Effector memory CD4-positive, alpha-beta T cell (primary cell): ENCODE measurements at regions not wholly inside any gene's neighbourhood (a gene's known extent, or its start where the extent isn't known, plus 50 kb on each side); places are given as distances from the start of the nearest gene placed in this dataset.

Source experiments
- DNase-seq, 3 donors: peaks; one replicate each; pipeline ENCODE4 v3.0.0-alpha.2; 2020
- H3K27ac ChIP-seq: 2 replicates; pipeline ENCODE4 v1.7.0; 2013; ENCODE audit warnings: mild to moderate bottlenecking, low read length, moderate library complexity; ENCODE audit not compliant: insufficient read depth, poor library complexity, severe bottlenecking
- H3K27me3 ChIP-seq: replicated peaks from 2 replicates; pipeline ENCODE4 v1.7.0; 2013; ENCODE audit warnings: mild to moderate bottlenecking, low read length; ENCODE audit not compliant: insufficient read depth, control insufficient read depth, poor library complexity, severe bottlenecking
- H3K36me3 ChIP-seq: 2 replicates; pipeline ENCODE4 v1.7.0; 2013; ENCODE audit warnings: mild to moderate bottlenecking, low read length, moderate library complexity; ENCODE audit not compliant: control insufficient read depth, insufficient read depth
- H3K4me1 ChIP-seq: 2 replicates; pipeline ENCODE4 v1.7.0; 2013; ENCODE audit warnings: low read length, mild to moderate bottlenecking; ENCODE audit not compliant: control insufficient read depth, insufficient read depth, poor library complexity, severe bottlenecking
- H3K4me3 ChIP-seq: 2 replicates; pipeline ENCODE4 v1.7.0; 2013; ENCODE audit warnings: low read length, low read depth, mild to moderate bottlenecking; ENCODE audit not compliant: insufficient read depth, poor library complexity, severe bottlenecking
- H3K9me3 ChIP-seq: 2 replicates; pipeline ENCODE4 v1.7.0; 2013; ENCODE audit warnings: mild to moderate bottlenecking, low read length, moderate library complexity; ENCODE audit not compliant: control insufficient read depth

DNA sequence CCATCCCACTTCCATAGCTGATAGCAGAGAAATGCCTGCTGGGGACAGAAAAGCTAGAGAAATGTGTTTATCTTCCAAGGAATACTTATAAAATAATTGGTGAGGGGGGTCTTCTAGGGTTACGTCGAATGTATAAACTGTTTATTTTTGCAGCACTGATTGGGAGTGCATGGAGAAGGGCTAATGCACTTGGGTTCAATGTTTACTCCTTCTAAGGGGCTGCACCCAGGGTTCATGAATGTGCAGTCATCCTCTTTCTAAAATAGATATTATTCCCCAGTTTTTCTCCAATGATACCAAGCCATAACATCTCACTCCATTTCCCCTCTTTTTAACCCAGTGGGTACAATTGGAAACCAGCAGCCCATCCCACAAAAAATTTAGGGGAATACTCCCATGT is 336.9 kb downstream of the ETS1 start:
- no peaks in the 10 kb centered on the region for H3K36me3 ChIP-seq
- no peak overlapping the region for H3K4me3 ChIP-seq
- H3K27ac ChIP-seq = no peak overlapping the region
- H3K27me3 ChIP-seq = no peaks in the 10 kb centered on the region
- H3K4me1 ChIP-seq = no peaks in the 10 kb centered on the region
- DNase-seq = no peak
- no peaks in the 10 kb centered on the region for H3K9me3 ChIP-seq

DNA sequence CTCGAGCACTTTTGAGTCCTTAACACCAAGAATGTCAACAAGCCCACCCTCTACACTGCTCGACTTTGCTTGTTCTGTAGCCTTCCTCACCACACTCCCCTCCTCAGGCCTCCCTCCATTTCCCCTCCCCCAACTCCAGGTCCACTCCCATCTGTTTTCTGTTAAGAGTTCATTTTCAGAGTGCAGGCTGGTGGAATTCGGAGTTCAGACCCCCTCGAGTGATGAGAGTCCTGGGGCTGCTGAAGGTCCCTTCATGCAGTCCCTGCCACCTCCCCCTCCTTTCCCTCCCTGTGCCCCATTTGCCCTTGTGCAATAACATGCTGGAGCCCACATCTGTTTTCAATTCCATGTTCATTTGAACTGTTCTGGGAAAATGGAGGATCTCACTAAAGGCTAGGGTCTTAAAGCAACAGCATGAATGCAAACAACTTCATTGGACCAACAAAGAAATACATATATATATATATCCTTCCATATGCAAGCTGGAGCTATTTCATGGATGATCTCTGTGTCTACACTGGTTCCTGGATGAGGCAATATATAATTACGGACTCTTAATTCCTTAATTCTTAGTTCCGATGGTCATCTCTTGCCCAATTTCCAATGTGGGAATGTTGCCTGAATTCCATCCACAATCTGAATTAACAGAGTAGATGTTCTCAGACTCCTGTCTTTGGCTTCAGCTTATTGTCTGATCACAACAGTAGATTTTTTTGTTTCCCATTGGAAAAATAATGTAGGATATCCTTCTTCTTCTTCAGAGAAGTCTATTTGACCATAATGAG is 340.4 kb downstream of the ETS1 start:
- DNase-seq = no peak
- Histone ChIP-seq H3K4me3 (no peak overlapping the region), H3K27ac (no peak overlapping the region)

DNA sequence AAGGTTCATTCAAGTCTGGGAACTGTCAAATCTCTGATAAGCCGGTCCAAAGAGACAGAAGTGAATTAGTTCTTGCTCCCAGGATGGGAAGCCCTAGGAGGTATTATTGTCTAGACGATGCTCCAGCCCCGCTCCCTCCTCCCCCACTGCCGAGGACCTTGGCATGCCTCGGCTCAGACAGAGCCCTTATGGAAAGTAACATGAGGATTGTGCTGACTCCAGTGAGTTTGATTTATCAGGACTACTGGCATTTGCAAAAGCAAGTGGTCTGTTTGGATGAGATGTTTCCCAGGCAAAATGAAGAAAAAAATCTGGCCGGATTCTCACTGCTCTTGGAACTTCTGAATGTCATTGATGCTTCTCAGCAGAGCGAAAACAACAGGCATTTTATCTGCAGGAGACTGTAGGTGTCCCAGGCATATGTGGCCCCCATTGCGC is 341.0 kb downstream of the ETS1 start:
- no peak for DNase-seq

More for the DNA sequence above, 340.4 kb downstream of the ETS1 start:
- Histone ChIP-seq H3K27me3 (no peaks in the 10 kb centered on the region), H3K9me3 (no peaks in the 10 kb centered on the region), H3K36me3 (no peaks in the 10 kb centered on the region), H3K4me1 (no peaks in the 10 kb centered on the region)

DNA sequence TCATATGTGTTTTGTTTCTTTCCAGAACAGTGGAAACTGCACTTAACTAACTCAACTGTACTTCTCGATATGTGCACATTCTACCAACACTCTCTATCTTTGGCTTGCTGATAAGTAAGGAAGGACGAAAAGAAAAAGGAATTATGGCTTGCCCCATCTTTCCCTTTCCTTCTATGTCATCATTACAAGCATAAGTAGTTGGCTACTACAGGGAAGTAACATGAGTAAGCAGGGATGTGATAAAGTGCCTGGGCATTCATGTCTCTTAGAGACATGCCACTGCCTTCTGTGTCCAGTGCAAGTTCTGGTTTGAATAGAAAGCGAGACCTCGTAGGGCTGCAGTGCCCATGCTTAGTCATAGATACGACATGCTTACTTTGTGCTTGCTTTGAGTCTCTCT is 342.5 kb downstream of the ETS1 start:
- H3K27ac ChIP-seq = no peak overlapping the region
- DNase-seq = no peak
- H3K9me3 ChIP-seq = no peaks in the 10 kb centered on the region
- H3K4me3 ChIP-seq = no peak overlapping the region
- H3K36me3 ChIP-seq = no peaks in the 10 kb centered on the region
- H3K4me1 ChIP-seq = no peaks in the 10 kb centered on the region
- H3K27me3 ChIP-seq = no peaks in the 10 kb centered on the region

More for the DNA sequence above, 341.0 kb downstream of the ETS1 start:
- H3K4me1 ChIP-seq = no peaks in the 10 kb centered on the region
- no peaks in the 10 kb centered on the region for H3K27me3 ChIP-seq
- H3K4me3 ChIP-seq = no peak overlapping the region
- no peaks in the 10 kb centered on the region for H3K9me3 ChIP-seq
- no peaks in the 10 kb centered on the region for H3K36me3 ChIP-seq
- no peak overlapping the region for H3K27ac ChIP-seq

DNA sequence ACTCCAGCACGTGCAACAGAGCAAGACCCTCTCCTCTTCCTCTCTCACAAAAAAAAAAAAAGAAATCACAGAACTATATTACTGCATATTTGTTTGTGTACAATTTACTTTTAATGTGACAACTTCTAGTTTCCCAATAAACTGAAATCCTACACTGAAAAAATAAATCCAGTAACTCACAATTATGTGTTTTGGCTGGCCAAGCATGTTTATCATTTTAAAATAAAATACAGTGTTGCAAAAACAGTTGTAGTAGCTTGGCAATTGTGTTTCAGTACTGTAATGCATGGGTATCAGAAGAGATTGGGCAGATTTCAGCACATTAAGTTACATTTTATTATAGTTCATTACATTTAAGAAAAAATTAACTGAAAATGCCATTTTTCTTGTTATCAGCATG is 344.9 kb downstream of the ETS1 start:
- Histone ChIP-seq H3K27me3 (no peaks in the 10 kb centered on the region), H3K36me3 (no peaks in the 10 kb centered on the region), H3K9me3 (no peaks in the 10 kb centered on the region), H3K4me3 (no peak overlapping the region), H3K27ac (no peak overlapping the region), H3K4me1 (no peaks in the 10 kb centered on the region)
- DNase-seq = no peak

DNA sequence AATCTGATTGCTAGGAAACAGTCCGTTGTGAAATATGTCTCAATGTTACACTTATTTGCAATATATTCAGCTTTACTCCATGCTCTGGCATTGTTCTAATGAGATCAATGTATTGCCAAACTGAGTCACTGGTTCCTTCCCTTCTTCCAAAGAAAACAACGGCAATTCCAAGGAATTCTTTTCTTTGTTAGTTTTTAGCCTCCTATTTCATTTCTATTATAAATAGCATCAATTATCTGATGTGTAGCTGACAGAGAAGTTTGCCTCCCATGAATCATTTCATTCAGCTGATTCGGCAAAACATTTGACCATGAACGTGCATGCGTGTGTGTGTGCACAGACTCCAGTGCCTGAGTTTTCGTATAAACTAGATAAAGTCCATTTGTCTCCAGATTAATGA is 346.8 kb downstream of the ETS1 start:
- no peak overlapping the region for H3K27ac ChIP-seq
- H3K36me3 ChIP-seq = no peaks in the 10 kb centered on the region
- DNase-seq = no peak
- no peak overlapping the region for H3K4me3 ChIP-seq
- no peaks in the 10 kb centered on the region for H3K4me1 ChIP-seq
- H3K9me3 ChIP-seq = no peaks in the 10 kb centered on the region
- no peaks in the 10 kb centered on the region for H3K27me3 ChIP-seq

DNA sequence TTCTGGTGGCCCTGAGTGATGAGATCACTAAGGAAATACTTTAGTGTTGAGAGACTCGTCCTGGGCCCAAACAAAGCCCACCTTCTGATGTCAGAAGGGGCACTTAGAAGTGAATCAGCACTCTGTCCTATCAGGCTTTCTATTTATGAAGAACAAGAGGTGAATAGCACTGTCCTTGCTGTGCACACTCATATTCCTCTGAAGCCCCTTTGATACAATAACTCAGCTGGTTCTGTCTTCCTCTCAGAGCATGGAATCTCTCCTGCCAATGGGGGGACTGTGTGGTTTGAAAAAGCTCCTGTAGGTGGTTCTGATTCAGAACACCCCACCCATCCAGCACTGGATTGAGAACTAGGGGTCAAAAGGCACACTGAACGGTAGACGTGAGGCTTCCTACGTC is 348.1 kb downstream of the ETS1 start:
- H3K4me3 ChIP-seq = no peak overlapping the region
- no peak overlapping the region for H3K27ac ChIP-seq
- no peaks in the 10 kb centered on the region for H3K36me3 ChIP-seq
- H3K27me3 ChIP-seq = no peaks in the 10 kb centered on the region
- no peaks in the 10 kb centered on the region for H3K4me1 ChIP-seq
- H3K9me3 ChIP-seq = no peaks in the 10 kb centered on the region
- no peak for DNase-seq

DNA sequence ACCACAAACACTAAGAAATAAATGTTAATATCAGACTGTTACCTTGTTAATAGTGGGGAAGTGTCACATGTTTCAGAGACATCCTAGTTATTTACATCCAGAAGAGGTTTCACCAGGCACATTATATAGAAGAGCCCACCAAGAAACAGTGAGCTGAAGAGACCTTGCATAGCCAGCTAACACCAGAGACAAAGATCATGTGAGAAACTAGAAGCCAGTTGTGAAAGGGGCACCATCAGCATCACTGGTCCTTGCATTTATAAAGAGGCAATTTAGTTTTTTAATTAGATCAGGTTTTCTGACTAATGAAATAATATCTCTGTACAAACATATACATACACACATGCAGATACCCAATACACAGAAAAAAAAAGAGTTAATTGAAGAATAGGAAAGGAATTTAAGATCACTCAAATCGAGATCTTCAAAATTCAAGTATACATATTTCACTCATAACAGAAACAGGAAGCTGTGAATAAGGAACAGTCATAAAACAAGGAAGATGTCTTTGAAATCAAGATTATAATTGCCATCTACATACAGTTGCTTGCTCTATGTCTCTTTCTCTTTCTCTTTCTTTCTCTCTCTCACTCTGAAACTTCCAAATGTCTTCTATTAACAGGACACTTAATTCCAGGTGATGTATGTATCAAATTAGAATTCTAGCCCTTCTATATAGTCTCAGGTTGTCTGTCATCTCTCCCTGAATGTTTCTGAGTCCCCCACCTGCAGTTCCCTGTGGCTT is 348.7 kb downstream of the ETS1 start:
- H3K9me3 ChIP-seq = no peaks in the 10 kb centered on the region
- no peaks in the 10 kb centered on the region for H3K36me3 ChIP-seq
- no peaks in the 10 kb centered on the region for H3K27me3 ChIP-seq
- H3K4me1 ChIP-seq = no peaks in the 10 kb centered on the region
- no peak for DNase-seq
- H3K27ac ChIP-seq = no peak overlapping the region
- H3K4me3 ChIP-seq = no peak overlapping the region

DNA sequence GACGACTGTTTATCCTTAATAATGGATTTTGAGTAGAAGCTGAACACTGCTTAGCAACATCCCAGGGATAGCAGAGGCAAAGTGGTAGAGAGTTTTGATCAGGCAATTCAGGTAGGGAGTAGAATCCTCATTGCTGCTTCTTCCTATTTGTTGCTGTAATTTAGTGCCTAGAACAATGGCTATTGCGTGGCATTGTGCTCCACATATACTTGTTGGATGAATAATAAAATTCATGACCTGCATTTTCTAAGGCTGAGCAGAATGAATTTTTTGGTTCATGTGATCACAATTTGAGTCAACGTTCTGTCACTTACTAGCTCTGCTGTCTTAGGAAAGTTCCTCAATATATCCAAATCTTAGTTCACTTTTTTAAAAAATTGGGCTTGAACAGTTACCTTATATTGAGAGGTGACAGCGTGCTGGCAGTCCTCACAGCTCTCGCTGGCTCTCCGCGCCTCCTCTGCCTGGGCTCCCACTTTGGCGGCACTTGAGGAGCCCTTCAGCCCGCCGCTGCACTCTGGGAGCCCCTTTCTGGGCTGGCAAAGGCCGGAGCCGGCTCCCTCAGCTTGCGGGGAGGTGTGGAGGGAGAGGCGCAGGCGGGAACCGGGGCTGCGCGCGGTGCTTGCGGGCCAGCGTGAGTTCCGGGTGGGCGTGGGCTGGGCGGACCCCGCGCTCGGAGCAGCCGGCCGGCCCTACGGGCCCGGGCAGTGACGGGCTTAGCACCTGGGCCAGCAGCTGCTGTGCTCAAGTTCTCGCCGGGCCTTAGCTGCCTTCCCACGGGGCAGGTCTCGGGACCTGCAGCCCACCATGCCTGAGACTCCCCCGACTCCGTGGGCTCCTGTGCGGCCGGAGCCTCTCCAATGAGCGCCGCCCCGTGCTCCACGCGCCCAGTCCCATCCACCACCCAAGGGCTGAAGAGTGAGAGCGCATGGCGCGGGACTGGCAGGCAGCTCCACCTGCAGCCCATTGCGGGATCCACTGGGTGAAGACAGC is 350.6 kb downstream of the ETS1 start:
- Histone ChIP-seq H3K27me3 (no peaks in the 10 kb centered on the region), H3K4me3 (no peak overlapping the region), H3K9me3 (no peaks in the 10 kb centered on the region), H3K27ac (no peak overlapping the region), H3K36me3 (no peaks in the 10 kb centered on the region), H3K4me1 (no peaks in the 10 kb centered on the region)
- no peak for DNase-seq
